ENCODE measurements at regions not wholly inside any gene's neighbourhood (a gene's known extent, or its start where the extent isn't known, plus 50 kb on each side); places are given as distances from the start of the nearest gene placed in this dataset.

DNA sequence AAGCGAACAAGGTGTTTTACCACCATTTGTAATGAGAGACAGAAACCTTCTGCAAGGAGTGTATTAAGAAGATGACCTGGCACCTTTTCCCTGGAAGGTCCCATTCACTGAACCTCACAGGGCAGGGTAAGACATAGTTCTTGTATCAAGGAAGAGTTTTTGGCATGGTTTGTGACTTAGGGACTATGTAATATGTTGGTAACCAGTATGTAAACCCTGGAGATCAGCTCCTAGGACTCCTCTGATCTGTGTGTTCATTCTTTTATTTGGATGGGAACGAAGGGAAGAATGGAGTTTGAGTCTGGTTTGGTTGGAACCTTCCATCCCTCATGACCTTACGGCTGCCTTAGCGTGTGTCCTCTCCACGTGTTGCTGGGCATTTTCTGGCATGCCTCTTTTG is 175.4 kb downstream of the CAND1 start:
- H3K79me2 ChIP-seq (ENCODE audit: insufficient read depth, low read length): no peaks in the 10 kb centered on the region
- H3K4ac ChIP-seq (ENCODE audit: low read depth, low read length): no peak overlapping the region
- H3K18ac ChIP-seq (ENCODE audit: insufficient read length, low read depth, low read length): no peak overlapping the region
- H3K4me3 Mint-ChIP-seq: no peak overlapping the region
- peaks cover 10 to 20% of the 10 kb centered on the region in 2 experiments for H3K9me3 Mint-ChIP-seq
- no peaks in the 10 kb centered on the region for H3K27me3 Mint-ChIP-seq (ENCODE audit: low read depth)
- H2BK120ac ChIP-seq (ENCODE audit: low read depth, low read length, poor library complexity, severe bottlenecking): no peak overlapping the region
- DNase-seq: no peak
- no peaks in the 10 kb centered on the region; the same call in 1 of the 2 replicates for H3K4me1 ChIP-seq (ENCODE audit: insufficient read depth, low read length)
- no peak overlapping the region for H3K9ac ChIP-seq (ENCODE audit: extremely low read depth, insufficient read length, low read length)
- H2AK5ac ChIP-seq (ENCODE audit: insufficient read length, low read length): no peak overlapping the region
- H3K14ac ChIP-seq (ENCODE audit: insufficient read depth, low read length): no peak overlapping the region
- H3K23me2 ChIP-seq (ENCODE audit: insufficient read length, low read depth, low read length, poor library complexity, severe bottlenecking): no peaks in the 10 kb centered on the region
- H4K8ac ChIP-seq (replicated peaks; ENCODE audit: insufficient read length, low read depth, low read length): no peak overlapping the region
- no peaks in the 10 kb centered on the region for H3K27me3 ChIP-seq (ENCODE audit: insufficient read depth, low read length)
- H2BK12ac ChIP-seq (ENCODE audit: insufficient read length, low read depth, low read length): no peak overlapping the region
- no peak overlapping the region for H4K5ac ChIP-seq (ENCODE audit: insufficient read length, low read depth, low read length)
- no peak overlapping the region for H3K23ac ChIP-seq (ENCODE audit: insufficient read length, low read depth, low read length)
- no peak overlapping the region for H2AFZ ChIP-seq (ENCODE audit: low read length)
- H2BK20ac ChIP-seq (ENCODE audit: low read depth, low read length, poor library complexity, severe bottlenecking): no peak overlapping the region
- H4K91ac ChIP-seq (ENCODE audit: insufficient read length, low read depth, low read length): no peak overlapping the region
- H3K79me1 ChIP-seq (ENCODE audit: insufficient read depth, low read depth, low read length, poor library complexity, severe bottlenecking): no peaks in the 10 kb centered on the region
- no peak overlapping the region for H2BK5ac ChIP-seq (ENCODE audit: insufficient read length, low read length)
- H3K4me1 Mint-ChIP-seq: peaks cover 22 to 28% of the 10 kb centered on the region in 2 experiments
- no peak overlapping the region for H2BK15ac ChIP-seq (ENCODE audit: low read depth, low read length)
- H3K9me3 ChIP-seq (ENCODE audit: control insufficient read depth, low read depth, low read length): no peaks in the 10 kb centered on the region
- H3K56ac ChIP-seq (ENCODE audit: insufficient read length, low read depth, low read length): no peak overlapping the region
- peaks cover 6 to 19% (median 9%) of the 10 kb centered on the region in 3 experiments; a peak in 6 of 7 replicates for H3K36me3 Mint-ChIP-seq (ENCODE audit: insufficient read depth in 1 of 3, low read depth in 3 of 3)
- no peak overlapping the region for H3K27ac Mint-ChIP-seq
- WGBS (ENCODE audit: extremely low coverage, insufficient read length, low lambda C conversion rate): no CpG with 5 or more reads among the region's 5 CpGs
- no peaks in the 10 kb centered on the region for H4K20me1 ChIP-seq (ENCODE audit: control insufficient read depth, insufficient read depth, insufficient read length)
- H3K4me2 ChIP-seq (ENCODE audit: insufficient read depth, insufficient read length, low read length): no peak overlapping the region
- TF ChIP-seq, protein P1, sequence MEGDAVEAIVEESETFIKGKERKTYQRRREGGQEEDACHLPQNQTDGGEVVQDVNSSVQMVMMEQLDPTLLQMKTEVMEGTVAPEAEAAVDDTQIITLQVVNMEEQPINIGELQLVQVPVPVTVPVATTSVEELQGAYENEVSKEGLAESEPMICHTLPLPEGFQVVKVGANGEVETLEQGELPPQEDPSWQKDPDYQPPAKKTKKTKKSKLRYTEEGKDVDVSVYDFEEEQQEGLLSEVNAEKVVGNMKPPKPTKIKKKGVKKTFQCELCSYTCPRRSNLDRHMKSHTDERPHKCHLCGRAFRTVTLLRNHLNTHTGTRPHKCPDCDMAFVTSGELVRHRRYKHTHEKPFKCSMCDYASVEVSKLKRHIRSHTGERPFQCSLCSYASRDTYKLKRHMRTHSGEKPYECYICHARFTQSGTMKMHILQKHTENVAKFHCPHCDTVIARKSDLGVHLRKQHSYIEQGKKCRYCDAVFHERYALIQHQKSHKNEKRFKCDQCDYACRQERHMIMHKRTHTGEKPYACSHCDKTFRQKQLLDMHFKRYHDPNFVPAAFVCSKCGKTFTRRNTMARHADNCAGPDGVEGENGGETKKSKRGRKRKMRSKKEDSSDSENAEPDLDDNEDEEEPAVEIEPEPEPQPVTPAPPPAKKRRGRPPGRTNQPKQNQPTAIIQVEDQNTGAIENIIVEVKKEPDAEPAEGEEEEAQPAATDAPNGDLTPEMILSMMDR (conservative IDR thresholded peaks at IDR 0.05): no peak
- H3T11ph ChIP-seq (ENCODE audit: low read length): no peak overlapping the region
- H3K27ac ChIP-seq (ENCODE audit: insufficient read length, low read depth, low read length): no peak overlapping the region
